Ishikawa (cell line): ENCODE measurements at regions not wholly inside any gene's neighbourhood (a gene's known extent, or its start where the extent isn't known, plus 50 kb on each side); places are given as distances from the start of the nearest gene placed in this dataset.

Source experiments
- CREB1 ChIP-seq: IDR thresholded peaks from 2 replicates; pipeline ENCODE4 v1.6.1; 2012; ENCODE audit warnings: low read depth
- EP300 ChIP-seq: IDR thresholded peaks from 2 replicates; pipeline ENCODE4 v1.6.1; 2012; ENCODE audit warnings: borderline replicate concordance
- FOXM1 ChIP-seq: IDR thresholded peaks from 2 replicates; pipeline ENCODE4 v1.6.1; 2012; ENCODE audit warnings: low read depth, borderline replicate concordance
- NFIC ChIP-seq: IDR thresholded peaks from 2 replicates; pipeline ENCODE4 v1.6.1; 2012
- RAD21 ChIP-seq: IDR thresholded peaks from 2 replicates; pipeline ENCODE4 v1.6.1; 2012; ENCODE audit warnings: low read depth
- TEAD4 ChIP-seq: IDR thresholded peaks from 2 replicates; pipeline ENCODE4 v1.6.1; 2012
- YY1 ChIP-seq: IDR thresholded peaks from 2 replicates; pipeline ENCODE4 v1.6.1; 2012; ENCODE audit warnings: low read depth
- TF ChIP-seq, protein P1 (sequence below): IDR thresholded peaks from 2 replicates; pipeline ENCODE4 v1.6.1; 2012
- TF ChIP-seq, protein P2 (sequence below): IDR thresholded peaks from 2 replicates; pipeline ENCODE4 v1.6.1; 2012; ENCODE audit warnings: low read depth, mild to moderate bottlenecking
- TF ChIP-seq, protein P3 (sequence below): IDR thresholded peaks from 2 replicates; pipeline ENCODE4 v1.6.1; 2012

DNA sequence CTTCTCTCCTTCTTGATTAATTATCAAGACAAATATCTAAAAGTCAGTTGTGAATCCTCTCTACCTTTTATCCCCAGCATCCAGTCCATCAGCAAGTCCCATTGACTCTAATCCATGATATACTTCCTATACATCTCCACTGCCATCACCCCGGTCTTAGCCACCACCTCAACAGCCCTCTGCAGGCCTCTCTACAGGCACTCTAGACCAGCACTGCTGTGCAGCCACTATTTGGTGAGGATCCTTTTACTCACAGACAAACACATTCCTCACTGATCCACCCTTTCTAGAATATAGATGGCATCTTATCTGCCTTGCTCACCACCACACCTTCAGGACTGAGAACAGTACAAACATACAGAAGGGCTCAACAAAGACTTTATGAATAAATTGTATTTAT lies 221.7 kb downstream of the RFC3 start:
- TF ChIP-seq, protein P1, sequence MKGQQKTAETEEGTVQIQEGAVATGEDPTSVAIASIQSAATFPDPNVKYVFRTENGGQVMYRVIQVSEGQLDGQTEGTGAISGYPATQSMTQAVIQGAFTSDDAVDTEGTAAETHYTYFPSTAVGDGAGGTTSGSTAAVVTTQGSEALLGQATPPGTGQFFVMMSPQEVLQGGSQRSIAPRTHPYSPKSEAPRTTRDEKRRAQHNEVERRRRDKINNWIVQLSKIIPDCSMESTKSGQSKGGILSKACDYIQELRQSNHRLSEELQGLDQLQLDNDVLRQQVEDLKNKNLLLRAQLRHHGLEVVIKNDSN: no peak
- no peak for TF ChIP-seq YY1
- TF ChIP-seq, protein P2, sequence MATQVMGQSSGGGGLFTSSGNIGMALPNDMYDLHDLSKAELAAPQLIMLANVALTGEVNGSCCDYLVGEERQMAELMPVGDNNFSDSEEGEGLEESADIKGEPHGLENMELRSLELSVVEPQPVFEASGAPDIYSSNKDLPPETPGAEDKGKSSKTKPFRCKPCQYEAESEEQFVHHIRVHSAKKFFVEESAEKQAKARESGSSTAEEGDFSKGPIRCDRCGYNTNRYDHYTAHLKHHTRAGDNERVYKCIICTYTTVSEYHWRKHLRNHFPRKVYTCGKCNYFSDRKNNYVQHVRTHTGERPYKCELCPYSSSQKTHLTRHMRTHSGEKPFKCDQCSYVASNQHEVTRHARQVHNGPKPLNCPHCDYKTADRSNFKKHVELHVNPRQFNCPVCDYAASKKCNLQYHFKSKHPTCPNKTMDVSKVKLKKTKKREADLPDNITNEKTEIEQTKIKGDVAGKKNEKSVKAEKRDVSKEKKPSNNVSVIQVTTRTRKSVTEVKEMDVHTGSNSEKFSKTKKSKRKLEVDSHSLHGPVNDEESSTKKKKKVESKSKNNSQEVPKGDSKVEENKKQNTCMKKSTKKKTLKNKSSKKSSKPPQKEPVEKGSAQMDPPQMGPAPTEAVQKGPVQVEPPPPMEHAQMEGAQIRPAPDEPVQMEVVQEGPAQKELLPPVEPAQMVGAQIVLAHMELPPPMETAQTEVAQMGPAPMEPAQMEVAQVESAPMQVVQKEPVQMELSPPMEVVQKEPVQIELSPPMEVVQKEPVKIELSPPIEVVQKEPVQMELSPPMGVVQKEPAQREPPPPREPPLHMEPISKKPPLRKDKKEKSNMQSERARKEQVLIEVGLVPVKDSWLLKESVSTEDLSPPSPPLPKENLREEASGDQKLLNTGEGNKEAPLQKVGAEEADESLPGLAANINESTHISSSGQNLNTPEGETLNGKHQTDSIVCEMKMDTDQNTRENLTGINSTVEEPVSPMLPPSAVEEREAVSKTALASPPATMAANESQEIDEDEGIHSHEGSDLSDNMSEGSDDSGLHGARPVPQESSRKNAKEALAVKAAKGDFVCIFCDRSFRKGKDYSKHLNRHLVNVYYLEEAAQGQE: no peak
- TF ChIP-seq RAD21: no peak
- TF ChIP-seq TEAD4: no peak
- TF ChIP-seq FOXM1: no peak
- TF ChIP-seq NFIC: no peak
- no peak for TF ChIP-seq EP300
- no peak for TF ChIP-seq CREB1
- TF ChIP-seq, protein P3, sequence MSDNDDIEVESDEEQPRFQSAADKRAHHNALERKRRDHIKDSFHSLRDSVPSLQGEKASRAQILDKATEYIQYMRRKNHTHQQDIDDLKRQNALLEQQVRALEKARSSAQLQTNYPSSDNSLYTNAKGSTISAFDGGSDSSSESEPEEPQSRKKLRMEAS: no peak
